ENCODE measurements at regions not wholly inside any gene's neighbourhood (a gene's known extent, or its start where the extent isn't known, plus 50 kb on each side); places are given as distances from the start of the nearest gene placed in this dataset.

- Mint-ChIP-seq H3K27ac (no peak overlapping the region), H3K4me1 (no peaks in the 10 kb centered on the region), H3K36me3 (no peaks in the 10 kb centered on the region), H3K27me3 (ENCODE audit: low read depth in 3 of 3) (peaks cover 0 to 2% (median 0%) of the 10 kb centered on the region in 3 donors), H3K9me3 (peaks cover 5 to 45% (median 18%) of the 10 kb centered on the region in 6 donors), H3K4me3 (no peak overlapping the region)
- DNase-seq: no peak
Observed at GRCh38 chr1:187310038-187310631, 481.4 kb downstream of the PLA2G4A start.

- no peak for DNase-seq
- H3K4me1 Mint-ChIP-seq: no peaks in the 10 kb centered on the region
- H3K36me3 Mint-ChIP-seq: no peaks in the 10 kb centered on the region
- H3K4me3 Mint-ChIP-seq: no peak overlapping the region
- H3K27ac Mint-ChIP-seq: no peak overlapping the region
- peaks cover 0 to 4% (median 0%) of the 10 kb centered on the region in 3 donors for H3K27me3 Mint-ChIP-seq (ENCODE audit: low read depth in 3 of 3)
- H3K9me3 Mint-ChIP-seq: peaks cover 5 to 48% (median 19%) of the 10 kb centered on the region in 6 donors
Observed at GRCh38 chr1:187313115-187313514, 484.4 kb downstream of the PLA2G4A start.

- H3K27me3 Mint-ChIP-seq (ENCODE audit: low read depth in 3 of 3): peaks cover 0 to 5% (median 0%) of the 10 kb centered on the region in 3 donors
- H3K4me1 Mint-ChIP-seq: no peaks in the 10 kb centered on the region
- no peak overlapping the region for H3K4me3 Mint-ChIP-seq
- peaks cover 0 to 20% (median 10%) of the 10 kb centered on the region in 6 donors for H3K9me3 Mint-ChIP-seq
- no peak overlapping the region for H3K27ac Mint-ChIP-seq
- no peaks in the 10 kb centered on the region for H3K36me3 Mint-ChIP-seq
- no peak for DNase-seq
Observed at GRCh38 chr1:187326557-187326956, 497.8 kb downstream of the PLA2G4A start.

- DNase-seq: no peak
- no peak overlapping the region for H3K27ac Mint-ChIP-seq
- H3K9me3 Mint-ChIP-seq: peaks cover 2 to 31% (median 9%) of the 10 kb centered on the region in 6 donors
- no peaks in the 10 kb centered on the region for H3K36me3 Mint-ChIP-seq
- no peaks in the 10 kb centered on the region for H3K4me1 Mint-ChIP-seq
- H3K4me3 Mint-ChIP-seq: no peak overlapping the region
- peaks cover 0 to 1% (median 0%) of the 10 kb centered on the region in 3 donors for H3K27me3 Mint-ChIP-seq (ENCODE audit: low read depth in 3 of 3)
Observed at GRCh38 chr1:187336441-187337168, 507.9 kb downstream of the PLA2G4A start.

- no peak overlapping the region for H3K4me3 Mint-ChIP-seq
- no peak overlapping the region for H3K27ac Mint-ChIP-seq
- no peak for DNase-seq
- H3K4me1 Mint-ChIP-seq: no peaks in the 10 kb centered on the region
- peaks cover 2 to 31% (median 11%) of the 10 kb centered on the region in 6 donors for H3K9me3 Mint-ChIP-seq
- H3K27me3 Mint-ChIP-seq (ENCODE audit: low read depth in 3 of 3): no peaks in the 10 kb centered on the region
- no peaks in the 10 kb centered on the region for H3K36me3 Mint-ChIP-seq
Observed at GRCh38 chr1:187338762-187339412, 510.1 kb downstream of the PLA2G4A start.

GRCh38 chr1:187342495-187342894 lies 513.7 kb downstream of the PLA2G4A start:
- DNase-seq: no peak
- Mint-ChIP-seq H3K36me3 (no peaks in the 10 kb centered on the region), H3K4me1 (no peaks in the 10 kb centered on the region), H3K9me3 (peaks cover 2 to 22% (median 8%) of the 10 kb centered on the region in 6 donors), H3K27me3 (ENCODE audit: low read depth in 3 of 3) (no peaks in the 10 kb centered on the region), H3K27ac (no peak overlapping the region), H3K4me3 (no peak overlapping the region)

- Mint-ChIP-seq H3K36me3 (peaks cover 0 to 5% (median 0%) of the 10 kb centered on the region in 3 donors), H3K9me3 (peaks cover 15 to 60% (median 35%) of the 10 kb centered on the region in 6 donors), H3K4me3 (no peak overlapping the region), H3K4me1 (no peaks in the 10 kb centered on the region), H3K27ac (no peak overlapping the region), H3K27me3 (ENCODE audit: low read depth in 3 of 3) (peaks cover 0 to 1% (median 0%) of the 10 kb centered on the region in 3 donors)
- DNase-seq: no peak
Observed at GRCh38 chr1:187374082-187374481, 545.3 kb downstream of the PLA2G4A start.

- Mint-ChIP-seq H3K27ac (no peak overlapping the region), H3K4me3 (no peak overlapping the region), H3K36me3 (peaks cover 0 to 5% (median 0%) of the 10 kb centered on the region in 3 donors), H3K9me3 (peaks cover 13 to 62% (median 37%) of the 10 kb centered on the region in 6 donors), H3K4me1 (no peaks in the 10 kb centered on the region), H3K27me3 (ENCODE audit: low read depth in 3 of 3) (peaks cover 0 to 1% (median 0%) of the 10 kb centered on the region in 3 donors)
- DNase-seq: no peak
Observed at GRCh38 chr1:187374742-187375141, 546.0 kb downstream of the PLA2G4A start.

GRCh38 chr1:187383366-187383765 lies 554.6 kb downstream of the PLA2G4A start:
- Mint-ChIP-seq H3K27ac (no peak overlapping the region), H3K9me3 (peaks cover 4 to 44% (median 16%) of the 10 kb centered on the region in 6 donors), H3K4me3 (no peak overlapping the region), H3K4me1 (no peaks in the 10 kb centered on the region), H3K36me3 (peaks cover 0 to 1% (median 0%) of the 10 kb centered on the region in 3 donors), H3K27me3 (ENCODE audit: low read depth in 3 of 3) (no peaks in the 10 kb centered on the region)
- DNase-seq: no peak

DNA sequence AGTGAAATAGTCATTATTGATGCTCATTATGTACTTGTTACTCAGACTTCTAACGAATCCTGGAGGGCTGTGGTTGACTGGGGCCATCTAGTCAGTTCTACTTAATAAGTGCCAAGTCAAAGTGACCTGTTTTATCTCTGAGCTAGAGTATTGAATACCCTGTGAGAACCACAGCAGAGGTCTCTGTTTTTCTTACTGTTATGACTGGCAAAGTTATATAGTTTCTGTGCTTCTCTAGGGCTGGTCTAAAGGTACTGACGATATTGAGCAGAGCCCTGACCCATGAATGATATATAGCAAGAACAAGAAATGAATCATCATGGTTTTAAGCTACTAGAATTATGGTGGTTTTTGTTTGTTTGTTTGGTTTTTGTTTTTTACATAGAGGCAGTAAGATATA lies 555.8 kb downstream of the PLA2G4A start:
- Mint-ChIP-seq H3K4me3 (no peak overlapping the region), H3K4me1 (no peaks in the 10 kb centered on the region), H3K27me3 (ENCODE audit: low read depth in 3 of 3) (no peaks in the 10 kb centered on the region), H3K36me3 (no peaks in the 10 kb centered on the region), H3K27ac (no peak overlapping the region), H3K9me3 (peaks cover 2 to 36% (median 11%) of the 10 kb centered on the region in 6 donors)
- no peak for DNase-seq

- Mint-ChIP-seq H3K27ac (no peak overlapping the region), H3K4me1 (no peaks in the 10 kb centered on the region), H3K9me3 (peaks cover 0 to 35% (median 8%) of the 10 kb centered on the region in 6 donors), H3K27me3 (ENCODE audit: low read depth in 3 of 3) (peaks cover 0 to 1% (median 0%) of the 10 kb centered on the region in 3 donors), H3K4me3 (no peak overlapping the region), H3K36me3 (no peaks in the 10 kb centered on the region)
- DNase-seq: no peak
Observed at GRCh38 chr1:187390215-187390818, 561.6 kb downstream of the PLA2G4A start.

- Mint-ChIP-seq H3K27ac (no peak overlapping the region), H3K9me3 (peaks cover 12 to 43% (median 27%) of the 10 kb centered on the region in 6 donors), H3K4me1 (no peaks in the 10 kb centered on the region), H3K36me3 (no peaks in the 10 kb centered on the region), H3K27me3 (ENCODE audit: low read depth in 3 of 3) (no peaks in the 10 kb centered on the region), H3K4me3 (no peak overlapping the region)
- DNase-seq: no peak
Observed at GRCh38 chr1:187396226-187396625, 567.5 kb downstream of the PLA2G4A start.

GRCh38 chr1:187396929-187397796 lies 568.4 kb downstream of the PLA2G4A start:
- H3K9me3 Mint-ChIP-seq: peaks cover 12 to 41% (median 27%) of the 10 kb centered on the region in 6 donors
- no peak for DNase-seq
- no peaks in the 10 kb centered on the region for H3K36me3 Mint-ChIP-seq
- no peaks in the 10 kb centered on the region for H3K27me3 Mint-ChIP-seq (ENCODE audit: low read depth in 3 of 3)
- H3K27ac Mint-ChIP-seq: no peak overlapping the region
- no peak overlapping the region for H3K4me3 Mint-ChIP-seq
- no peaks in the 10 kb centered on the region for H3K4me1 Mint-ChIP-seq
